Bronchial epithelial cell (primary cell): ENCODE measurements at regions not wholly inside any gene's neighbourhood (a gene's known extent, or its start where the extent isn't known, plus 50 kb on each side); places are given as distances from the start of the nearest gene placed in this dataset.

Experiments
- DNase-seq: peaks from one replicate; pipeline ENCODE4 v3.0.0-alpha.2; 2010; ENCODE audit warnings: low read depth
- FAIRE-seq: peaks from 2 replicates; lab custom pipeline; 2011; peaks lifted over from hg19 to GRCh38; lab: Jason Lieb, UNC
- H3K27me3 ChIP-seq: 2 replicates; pipeline ENCODE4 v1.5.1; 2011; ENCODE audit warnings: low read length; ENCODE audit not compliant: control insufficient read depth, insufficient read depth
- H3K36me3 ChIP-seq: 2 replicates; pipeline ENCODE4 v1.5.1; 2011; ENCODE audit warnings: low read length; ENCODE audit not compliant: control insufficient read depth, insufficient read depth
- H3K4me3 ChIP-seq: 2 replicates; pipeline ENCODE4 v1.5.1; 2011; ENCODE audit warnings: mild to moderate bottlenecking, low read depth, low read length, control low read depth
- TF ChIP-seq, protein P1 (sequence below): IDR thresholded peaks from 2 replicates; pipeline ENCODE4 v1.5.1; 2011; ENCODE audit warnings: mild to moderate bottlenecking, moderate library complexity, low read length, control low read depth, inconsistent platforms; ENCODE audit not compliant: insufficient read depth, severe bottlenecking

- Histone ChIP-seq H3K4me3 (no peak overlapping the region), H3K27me3 (no peaks in the 10 kb centered on the region), H3K36me3 (no peaks in the 10 kb centered on the region)
- DNase-seq = no peak
- FAIRE-seq = no peak
- TF ChIP-seq, protein P1, sequence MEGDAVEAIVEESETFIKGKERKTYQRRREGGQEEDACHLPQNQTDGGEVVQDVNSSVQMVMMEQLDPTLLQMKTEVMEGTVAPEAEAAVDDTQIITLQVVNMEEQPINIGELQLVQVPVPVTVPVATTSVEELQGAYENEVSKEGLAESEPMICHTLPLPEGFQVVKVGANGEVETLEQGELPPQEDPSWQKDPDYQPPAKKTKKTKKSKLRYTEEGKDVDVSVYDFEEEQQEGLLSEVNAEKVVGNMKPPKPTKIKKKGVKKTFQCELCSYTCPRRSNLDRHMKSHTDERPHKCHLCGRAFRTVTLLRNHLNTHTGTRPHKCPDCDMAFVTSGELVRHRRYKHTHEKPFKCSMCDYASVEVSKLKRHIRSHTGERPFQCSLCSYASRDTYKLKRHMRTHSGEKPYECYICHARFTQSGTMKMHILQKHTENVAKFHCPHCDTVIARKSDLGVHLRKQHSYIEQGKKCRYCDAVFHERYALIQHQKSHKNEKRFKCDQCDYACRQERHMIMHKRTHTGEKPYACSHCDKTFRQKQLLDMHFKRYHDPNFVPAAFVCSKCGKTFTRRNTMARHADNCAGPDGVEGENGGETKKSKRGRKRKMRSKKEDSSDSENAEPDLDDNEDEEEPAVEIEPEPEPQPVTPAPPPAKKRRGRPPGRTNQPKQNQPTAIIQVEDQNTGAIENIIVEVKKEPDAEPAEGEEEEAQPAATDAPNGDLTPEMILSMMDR = no peak
Measured at GRCh38 chr1:199970125-199970524, 57.4 kb upstream of the NR5A2 start.

GRCh38 chr1:199976496-199977144 lies 50.9 kb upstream of the NR5A2 start:
- H3K4me3 ChIP-seq = no peak overlapping the region
- no peak for DNase-seq
- FAIRE-seq = no peak
- H3K27me3 ChIP-seq = no peaks in the 10 kb centered on the region
- TF ChIP-seq, protein P1 = no peak
- no peaks in the 10 kb centered on the region for H3K36me3 ChIP-seq
